H1 (cell line): ENCODE measurements at regions not wholly inside any gene's neighbourhood (a gene's known extent, or its start where the extent isn't known, plus 50 kb on each side); places are given as distances from the start of the nearest gene placed in this dataset.

Source experiments
- CTCF ChIA-PET: fragments of 300-600 bp; sonication (Branson Sonifier 250); formaldehyde crosslinking; loops from one replicate; lab custom pipeline; 2021; ENCODE audit not compliant: partially characterized antibody; lab: Charles Lee
- POLR2A ChIA-PET: fragments of 300-600 bp; sonication (Branson Sonifier 250); formaldehyde crosslinking; loops from one replicate; lab custom pipeline; 2021; ENCODE audit warnings: inconsistent platforms; ENCODE audit not compliant: partially characterized antibody; lab: Charles Lee
- DNase-seq, 2 experiments: peaks; one replicate each; pipeline versions ENCODE4 v3.0.0 to v3.0.0-alpha.2; 2010 to 2022; ENCODE audit warnings: low spot score in 2 of 2, low read depth in 1 of 2, mixed read lengths in 1 of 2
- FAIRE-seq: peaks from 2 replicates; lab custom pipeline; 2011; peaks lifted over from hg19 to GRCh38; lab: Jason Lieb, UNC
- H2AFZ ChIP-seq: 2 replicates; pipeline ENCODE4 v1.8.1; 2012; ENCODE audit warnings: low read length, inconsistent platforms
- H2AK5ac ChIP-seq: 2 replicates; pipeline ENCODE4 v1.6.1; 2013; ENCODE audit warnings: low read depth, low read length
- H2BK120ac ChIP-seq: replicated peaks from 2 replicates; pipeline ENCODE3; 2013; ENCODE audit warnings: low read depth, low read length, inconsistent platforms
- H2BK12ac ChIP-seq: 2 replicates; pipeline ENCODE4 v1.6.1; 2013; ENCODE audit warnings: low read depth, low read length
- H2BK15ac ChIP-seq: 2 replicates; pipeline ENCODE4 v1.6.1; 2013; ENCODE audit warnings: low read length
- H2BK20ac ChIP-seq: 2 replicates; pipeline ENCODE4 v1.6.1; 2013; ENCODE audit warnings: low read length
- H2BK5ac ChIP-seq: 2 replicates; pipeline ENCODE4 v1.6.1; 2013; ENCODE audit warnings: low read depth, low read length
- H3K14ac ChIP-seq: 2 replicates; pipeline ENCODE4 v1.6.1; 2013; ENCODE audit warnings: inconsistent platforms; ENCODE audit not compliant: insufficient read length
- H3K18ac ChIP-seq: 2 replicates; pipeline ENCODE4 v1.6.1; 2013; ENCODE audit warnings: low read length; ENCODE audit errors: extremely low read depth
- H3K23ac ChIP-seq: 2 replicates; pipeline ENCODE4 v1.6.1; 2013; ENCODE audit warnings: inconsistent platforms; ENCODE audit not compliant: insufficient read length
- H3K23me2 ChIP-seq: 2 replicates; pipeline ENCODE4 v1.6.1; 2013; ENCODE audit warnings: low read depth, low read length
- H3K27ac ChIP-seq: 2 replicates; pipeline ENCODE4 v1.6.1; 2011; ENCODE audit warnings: low read depth, low read length, inconsistent platforms
- H3K27me3 ChIP-seq, 4 experiments: replicated peaks in 1 of 4; 1 replicate in 1 of 4; 2 replicates in 3 of 4; pipeline versions ENCODE4 v1.6.1 to v1.8.1; 2011 to 2013; ENCODE audit warnings: low read length in 3 of 4, mild to moderate bottlenecking in 3 of 4, inconsistent platforms in 2 of 4, mixed read lengths in 2 of 4, moderate library complexity in 1 of 4; ENCODE audit not compliant: control insufficient read depth in 3 of 4, insufficient read depth in 3 of 4; ENCODE audit errors: extremely low read depth in 1 of 4
- H3K36me3 ChIP-seq, 4 experiments: 2 replicates each; pipeline versions ENCODE4 v1.6.1 to v1.8.1; 2011 to 2013; ENCODE audit warnings: mild to moderate bottlenecking in 4 of 4, low read length in 3 of 4, moderate library complexity in 2 of 4, control low read depth in 1 of 4, inconsistent platforms in 1 of 4; ENCODE audit not compliant: insufficient read depth in 4 of 4, control insufficient read depth in 2 of 4
- H3K4ac ChIP-seq: replicated peaks from 2 replicates; pipeline ENCODE3; 2013; ENCODE audit warnings: low read length, low read depth, mixed read lengths, inconsistent platforms; ENCODE audit not compliant: insufficient read length
- H3K4me1 ChIP-seq, 4 experiments: replicated peaks in 1 of 4; 1 replicate in 1 of 4; 2 replicates in 3 of 4; pipeline versions ENCODE4 v1.6.1 to v1.8.1; 2011 to 2013; ENCODE audit warnings: low read length in 3 of 4, inconsistent platforms in 2 of 4, mixed read lengths in 1 of 4; ENCODE audit not compliant: insufficient read depth in 4 of 4, control insufficient read depth in 3 of 4
- H3K4me2 ChIP-seq, 2 experiments: 2 replicates each; pipeline versions ENCODE4 v1.6.1 to v1.8.1; 2011 to 2013; ENCODE audit warnings: low read depth in 2 of 2, low read length in 2 of 2, control low read depth in 1 of 2, inconsistent platforms in 1 of 2, mild to moderate bottlenecking in 1 of 2; ENCODE audit not compliant: insufficient read depth in 1 of 2
- H3K4me3 ChIP-seq, 4 experiments: fragments of 200-600, 300-600 bp in 1 of 4; sonication (generic), shearing (Covaris generic), sonication (Bioruptor Twin) in 1 of 4; 2 replicates each; pipeline versions ENCODE4 v1.5.1 to v1.8.1; 2011 to 2016; ENCODE audit warnings: low read length in 4 of 4, low read depth in 3 of 4, control low read depth in 2 of 4, inconsistent platforms in 2 of 4, mild to moderate bottlenecking in 2 of 4, mixed read lengths in 1 of 4, moderate library complexity in 1 of 4; ENCODE audit not compliant: insufficient read depth in 2 of 4; ENCODE audit errors: extremely low read depth in 1 of 4
- H3K56ac ChIP-seq: replicated peaks from 2 replicates; pipeline ENCODE3; 2013; ENCODE audit warnings: low read depth, mild to moderate bottlenecking, mixed read lengths, low read length, inconsistent platforms; ENCODE audit not compliant: insufficient read length
- H3K79me1 ChIP-seq: 2 replicates; pipeline ENCODE4 v1.6.1; 2013; ENCODE audit warnings: low read depth, low read length, control low read depth
- H3K79me2 ChIP-seq, 2 experiments: 2 replicates each; pipeline versions ENCODE4 v1.6.1 to v1.8.1; 2012 to 2013; ENCODE audit warnings: low read length in 2 of 2, mild to moderate bottlenecking in 2 of 2, inconsistent platforms in 1 of 2; ENCODE audit not compliant: insufficient read depth in 2 of 2, control insufficient read depth in 1 of 2
- H3K9ac ChIP-seq, 4 experiments: replicated peaks in 1 of 4; 1 replicate in 1 of 4; 2 replicates in 3 of 4; pipeline versions ENCODE4 v1.6.1 to v1.8.1; 2011 to 2013; ENCODE audit warnings: low read depth in 3 of 4, low read length in 3 of 4, control low read depth in 2 of 4, mild to moderate bottlenecking in 2 of 4, moderate library complexity in 2 of 4, inconsistent platforms in 1 of 4; ENCODE audit errors: extremely low read depth in 1 of 4
- H3K9me3 ChIP-seq, 2 experiments: 2 replicates each; pipeline versions ENCODE4 v1.6.1 to v1.8.1; 2012 to 2013; ENCODE audit warnings: mild to moderate bottlenecking in 2 of 2, moderate library complexity in 2 of 2, control low read depth in 1 of 2, inconsistent platforms in 1 of 2, low read depth in 1 of 2, low read length in 1 of 2, mixed read lengths in 1 of 2; ENCODE audit not compliant: insufficient read depth in 2 of 2
- H4K20me1 ChIP-seq, 2 experiments: replicated peaks in 1 of 2; 2 replicates each; pipeline versions ENCODE3 to v1.8.1; 2011 to 2013; ENCODE audit warnings: inconsistent platforms in 2 of 2, low read length in 2 of 2, mild to moderate bottlenecking in 1 of 2; ENCODE audit not compliant: insufficient read depth in 2 of 2, control insufficient read depth in 1 of 2
- H4K5ac ChIP-seq: 2 replicates; pipeline ENCODE4 v1.6.1; 2013; ENCODE audit warnings: low read length, low read depth, mixed read lengths, inconsistent platforms; ENCODE audit not compliant: insufficient read length
- H4K8ac ChIP-seq: 2 replicates; pipeline ENCODE4 v1.8.0; 2013; ENCODE audit warnings: mild to moderate bottlenecking, moderate library complexity, low read length, inconsistent platforms; ENCODE audit not compliant: insufficient read depth; ENCODE audit errors: extremely low read depth
- H4K91ac ChIP-seq: replicated peaks from 2 replicates; pipeline ENCODE3; 2013; ENCODE audit warnings: low read length, mixed read lengths, inconsistent platforms; ENCODE audit not compliant: insufficient read length
- BACH1 ChIP-seq: IDR thresholded peaks from 2 replicates; pipeline ENCODE4 v1.6.1; 2012; ENCODE audit warnings: low read length, improper control_type of control experiment
- BCL11A ChIP-seq, 2 experiments: IDR thresholded peaks; one replicate each; pipeline ENCODE4 v1.6.1; 2011; ENCODE audit warnings: low read depth in 2 of 2, low read length in 2 of 2, mild to moderate bottlenecking in 2 of 2
- BRCA1 ChIP-seq: IDR thresholded peaks from 2 replicates; pipeline ENCODE4 v1.6.1; 2012; ENCODE audit warnings: low read depth, low read length, improper control_type of control experiment
- CHD2 ChIP-seq: IDR thresholded peaks from 2 replicates; pipeline ENCODE4 v1.6.1; 2012; ENCODE audit warnings: low read length, improper control_type of control experiment
- EP300 ChIP-seq, 2 experiments: IDR thresholded peaks; 1 replicate in 1 of 2; 2 replicates in 1 of 2; pipeline ENCODE4 v1.6.1; 2011 to 2012; ENCODE audit warnings: low read depth in 2 of 2, low read length in 2 of 2, mild to moderate bottlenecking in 2 of 2, borderline replicate concordance in 1 of 2, inconsistent platforms in 1 of 2, moderate library complexity in 1 of 2
- HDAC6 ChIP-seq: IDR thresholded peaks from one replicate; pipeline ENCODE4 v1.7.1; 2012; ENCODE audit warnings: low read depth, mild to moderate bottlenecking, inconsistent platforms, low read length, moderate library complexity
- SP4 ChIP-seq: IDR thresholded peaks from 2 replicates; pipeline ENCODE4 v1.6.1; 2012; ENCODE audit warnings: low read length, inconsistent platforms
- TAF1 ChIP-seq: IDR thresholded peaks from 2 replicates; pipeline ENCODE4 v1.6.1; 2011; ENCODE audit warnings: mild to moderate bottlenecking, low read depth, low read length
- TAF7 ChIP-seq: optimal IDR thresholded peaks from 2 replicates; pipeline ENCODE3; 2011; ENCODE audit warnings: low read depth, mild to moderate bottlenecking, inconsistent platforms, low read length, moderate library complexity, borderline replicate concordance
- WGBS, 2 experiments: shearing (Covaris generic) in 1 of 2; methylation state at CpG; one replicate each; pipeline versions ENCODE4 v1.1.6 to v1.1.7; 2013 to 2015; ENCODE audit warnings: low lambda C conversion rate in 2 of 2, mixed read lengths in 2 of 2, inconsistent platforms in 1 of 2, low coverage in 1 of 2, missing lambda C conversion rate in 1 of 2; ENCODE audit not compliant: insufficient replicate concordance in 2 of 2, insufficient coverage in 1 of 2, insufficient read length in 1 of 2; ENCODE audit errors: extremely low coverage in 1 of 2, missing lambda C conversion rate in 1 of 2; 5-methylcytosine and 5-hydroxymethylcytosine counted together
- TF ChIP-seq, protein P1 (sequence below), 3 experiments: IDR thresholded peaks; 1 replicate in 2 of 3; 2 replicates in 1 of 3; pipeline versions ENCODE4 v1.5.1 to v1.6.1; 2011; ENCODE audit warnings: low read length in 3 of 3, mild to moderate bottlenecking in 3 of 3, inconsistent platforms in 2 of 3, low read depth in 1 of 3, moderate library complexity in 1 of 3; ENCODE audit not compliant: insufficient read depth in 1 of 3; ENCODE audit errors: control extremely low read depth in 1 of 3
- TF ChIP-seq, protein P2 (sequence below): IDR thresholded peaks from 2 replicates; pipeline ENCODE4 v1.6.1; 2012; ENCODE audit warnings: low read length, inconsistent platforms

DNA sequence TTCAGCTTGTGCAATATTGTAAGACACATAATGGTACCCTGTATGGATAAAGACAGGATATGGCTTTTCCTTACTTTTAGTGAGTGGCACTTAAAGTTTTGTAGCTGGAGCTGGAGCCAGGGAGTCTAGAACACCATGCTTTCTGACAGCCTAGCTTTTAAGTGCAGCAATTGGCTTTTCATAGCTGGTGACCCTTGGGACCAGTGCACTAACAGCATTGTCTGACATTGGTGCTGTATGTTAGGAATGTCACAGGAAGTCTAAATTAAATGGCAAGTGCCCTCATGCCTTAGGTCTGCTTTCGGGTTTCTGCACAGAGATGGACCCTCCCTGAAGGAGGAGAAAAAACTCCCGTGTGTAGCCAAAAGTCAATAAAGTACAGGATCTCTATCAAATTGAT is 628.2 kb downstream of the NR2F2 start:
- Histone ChIP-seq H4K8ac (no peak overlapping the region), H3K4ac (no peak overlapping the region), H3K79me2 (no peaks in the 10 kb centered on the region), H3K27me3 (no peaks in the 10 kb centered on the region), H3K18ac (no peak overlapping the region), H3K4me3 (no peak overlapping the region), H3K56ac (no peak overlapping the region), H3K23me2 (no peaks in the 10 kb centered on the region), H3K4me1 (no peaks in the 10 kb centered on the region), H3K14ac (no peak overlapping the region), H4K20me1 (no peaks in the 10 kb centered on the region), H2BK20ac (no peak overlapping the region), H2BK120ac (no peak overlapping the region), H3K36me3 (no peaks in the 10 kb centered on the region), H3K4me2 (no peak overlapping the region), H3K23ac (no peak overlapping the region), H2AK5ac (no peak overlapping the region), H2AFZ (no peak overlapping the region), H2BK15ac (no peak overlapping the region), H3K9ac (no peak overlapping the region), H2BK12ac (no peak overlapping the region), H4K91ac (no peak overlapping the region), H4K5ac (no peak overlapping the region), H3K9me3 (no peaks in the 10 kb centered on the region), H2BK5ac (no peak overlapping the region), H3K27ac (no peak overlapping the region), H3K79me1 (no peaks in the 10 kb centered on the region)
- 78% methylated on average over 2 of the region's 2 CpGs; no CpG with 5 or more reads in 1 of the 2 experiments for WGBS, 2 experiments
- no peak for DNase-seq
- ChIA-PET CTCF (no interaction called here), POLR2A (no interaction called here)
- FAIRE-seq = no peak
- TF ChIP-seq, protein P1, sequence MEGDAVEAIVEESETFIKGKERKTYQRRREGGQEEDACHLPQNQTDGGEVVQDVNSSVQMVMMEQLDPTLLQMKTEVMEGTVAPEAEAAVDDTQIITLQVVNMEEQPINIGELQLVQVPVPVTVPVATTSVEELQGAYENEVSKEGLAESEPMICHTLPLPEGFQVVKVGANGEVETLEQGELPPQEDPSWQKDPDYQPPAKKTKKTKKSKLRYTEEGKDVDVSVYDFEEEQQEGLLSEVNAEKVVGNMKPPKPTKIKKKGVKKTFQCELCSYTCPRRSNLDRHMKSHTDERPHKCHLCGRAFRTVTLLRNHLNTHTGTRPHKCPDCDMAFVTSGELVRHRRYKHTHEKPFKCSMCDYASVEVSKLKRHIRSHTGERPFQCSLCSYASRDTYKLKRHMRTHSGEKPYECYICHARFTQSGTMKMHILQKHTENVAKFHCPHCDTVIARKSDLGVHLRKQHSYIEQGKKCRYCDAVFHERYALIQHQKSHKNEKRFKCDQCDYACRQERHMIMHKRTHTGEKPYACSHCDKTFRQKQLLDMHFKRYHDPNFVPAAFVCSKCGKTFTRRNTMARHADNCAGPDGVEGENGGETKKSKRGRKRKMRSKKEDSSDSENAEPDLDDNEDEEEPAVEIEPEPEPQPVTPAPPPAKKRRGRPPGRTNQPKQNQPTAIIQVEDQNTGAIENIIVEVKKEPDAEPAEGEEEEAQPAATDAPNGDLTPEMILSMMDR (IDR thresholded peaks at IDR 0.05; ENCODE audit: control extremely low read depth in 1 of 3, insufficient read depth in 1 of 3, low read depth in 1 of 3, low read length in 3 of 3) = no peak
- TF ChIP-seq, protein P2, sequence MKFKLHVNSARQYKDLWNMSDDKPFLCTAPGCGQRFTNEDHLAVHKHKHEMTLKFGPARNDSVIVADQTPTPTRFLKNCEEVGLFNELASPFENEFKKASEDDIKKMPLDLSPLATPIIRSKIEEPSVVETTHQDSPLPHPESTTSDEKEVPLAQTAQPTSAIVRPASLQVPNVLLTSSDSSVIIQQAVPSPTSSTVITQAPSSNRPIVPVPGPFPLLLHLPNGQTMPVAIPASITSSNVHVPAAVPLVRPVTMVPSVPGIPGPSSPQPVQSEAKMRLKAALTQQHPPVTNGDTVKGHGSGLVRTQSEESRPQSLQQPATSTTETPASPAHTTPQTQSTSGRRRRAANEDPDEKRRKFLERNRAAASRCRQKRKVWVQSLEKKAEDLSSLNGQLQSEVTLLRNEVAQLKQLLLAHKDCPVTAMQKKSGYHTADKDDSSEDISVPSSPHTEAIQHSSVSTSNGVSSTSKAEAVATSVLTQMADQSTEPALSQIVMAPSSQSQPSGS = no peak
- TF ChIP-seq TAF1 = no peak
- no peak for TF ChIP-seq BCL11A (IDR thresholded peaks at IDR 0.05; ENCODE audit: low read depth in 2 of 2, low read length in 2 of 2)
- no peak for TF ChIP-seq BACH1
- TF ChIP-seq CHD2 = no peak
- TF ChIP-seq TAF7 = no peak
- TF ChIP-seq HDAC6 = no peak
- no peak for TF ChIP-seq SP4
- no peak for TF ChIP-seq BRCA1
- TF ChIP-seq EP300 (IDR thresholded peaks at IDR 0.05; ENCODE audit: borderline replicate concordance in 1 of 2, low read depth in 2 of 2, low read length in 2 of 2) = no peak
